A673 (cell line): ENCODE measurements at regions not wholly inside any gene's neighbourhood (a gene's known extent, or its start where the extent isn't known, plus 50 kb on each side); places are given as distances from the start of the nearest gene placed in this dataset.

Experiments used
- BruUV-seq: library from RNA; stranded (reverse); fragments of 400-500 nt; replicated peaks from 2 replicates; lab custom pipeline; 2021; lab: Mats Ljungman, UMichigan
- CTCF ChIA-PET: fragments of 300-600 bp; sonication (Branson Sonifier 250); formaldehyde crosslinking; loops from one replicate; lab custom pipeline; 2022; ENCODE audit warnings: antibody characterized with exemption; lab: Charles Lee
- POLR2A ChIA-PET: fragments of 300-600 bp; sonication (Branson Sonifier 250); formaldehyde crosslinking; loops from one replicate; lab custom pipeline; 2022; ENCODE audit warnings: antibody characterized with exemption; ENCODE audit not compliant: low non-redundant PET; lab: Charles Lee
- DNase-seq: peaks from one replicate; pipeline ENCODE4 v3.0.0-alpha.2; 2015; ENCODE audit warnings: low spot score
- H3K27ac ChIP-seq: fragments of 200-600 bp; sonication (generic); 2 replicates; pipeline ENCODE4 v1.5.1; 2016; ENCODE audit warnings: mixed run types, low read depth, mild to moderate bottlenecking, mixed read lengths, antibody characterized with exemption, low read length; ENCODE audit not compliant: poor library complexity, severe bottlenecking
- H3K27me3 ChIP-seq: fragments of 200-600 bp; sonication (generic); replicated peaks from 2 replicates; pipeline ENCODE4 v1.6.1; 2017; ENCODE audit warnings: mixed run types, low read depth, mild to moderate bottlenecking, mixed read lengths, antibody characterized with exemption, low read length; ENCODE audit not compliant: insufficient read depth, poor library complexity
- H3K36me3 ChIP-seq: fragments of 200-600 bp; sonication (generic); 2 replicates; pipeline ENCODE4 v1.6.1; 2016; ENCODE audit warnings: mixed run types, mild to moderate bottlenecking, mixed read lengths, antibody characterized with exemption, low read length; ENCODE audit not compliant: insufficient read depth, poor library complexity, severe bottlenecking
- H3K4me1 ChIP-seq: fragments of 200-600 bp; sonication (generic); 2 replicates; pipeline ENCODE4 v1.6.1; 2017; ENCODE audit warnings: mixed run types, mild to moderate bottlenecking, mixed read lengths, antibody characterized with exemption, low read length; ENCODE audit not compliant: insufficient read depth, poor library complexity, severe bottlenecking
- H3K4me3 ChIP-seq: fragments of 200-600 bp; sonication (generic); 2 replicates; pipeline ENCODE4 v1.5.1; 2016; ENCODE audit warnings: low read depth, mixed run types, mild to moderate bottlenecking, mixed read lengths, low read length; ENCODE audit not compliant: poor library complexity, severe bottlenecking
- H3K9me3 ChIP-seq: fragments of 200-600 bp; sonication (generic); 2 replicates; pipeline ENCODE4 v1.6.1; 2016; ENCODE audit warnings: mixed run types, low read depth, mild to moderate bottlenecking, mixed read lengths, antibody characterized with exemption, low read length; ENCODE audit not compliant: poor library complexity, severe bottlenecking
- EZH2 ChIP-seq: fragments of 200-600 bp; sonication (generic); IDR thresholded peaks from 2 replicates; pipeline ENCODE4 v1.6.1; 2017; ENCODE audit warnings: borderline replicate concordance, low read depth, mild to moderate bottlenecking, mixed read lengths, antibody characterized with exemption, low read length; ENCODE audit not compliant: poor library complexity, severe bottlenecking
- intact Hi-C: fragments of 100-400 bp; cut with micrococcal nuclease; formaldehyde crosslinking; loops from one replicate; pipeline ENCODE4 v1.10.0; 2022; ENCODE audit not compliant: unreplicated experiment
- TF ChIP-seq, protein P1 (sequence below): fragments of 300-800, 200-600 bp; sonication (generic); conservative IDR thresholded peaks from 2 replicates; pipeline ENCODE4 v1.5.1; 2017; ENCODE audit warnings: low read depth, mild to moderate bottlenecking, antibody characterized with exemption, low read length, moderate library complexity, mixed read lengths

DNA sequence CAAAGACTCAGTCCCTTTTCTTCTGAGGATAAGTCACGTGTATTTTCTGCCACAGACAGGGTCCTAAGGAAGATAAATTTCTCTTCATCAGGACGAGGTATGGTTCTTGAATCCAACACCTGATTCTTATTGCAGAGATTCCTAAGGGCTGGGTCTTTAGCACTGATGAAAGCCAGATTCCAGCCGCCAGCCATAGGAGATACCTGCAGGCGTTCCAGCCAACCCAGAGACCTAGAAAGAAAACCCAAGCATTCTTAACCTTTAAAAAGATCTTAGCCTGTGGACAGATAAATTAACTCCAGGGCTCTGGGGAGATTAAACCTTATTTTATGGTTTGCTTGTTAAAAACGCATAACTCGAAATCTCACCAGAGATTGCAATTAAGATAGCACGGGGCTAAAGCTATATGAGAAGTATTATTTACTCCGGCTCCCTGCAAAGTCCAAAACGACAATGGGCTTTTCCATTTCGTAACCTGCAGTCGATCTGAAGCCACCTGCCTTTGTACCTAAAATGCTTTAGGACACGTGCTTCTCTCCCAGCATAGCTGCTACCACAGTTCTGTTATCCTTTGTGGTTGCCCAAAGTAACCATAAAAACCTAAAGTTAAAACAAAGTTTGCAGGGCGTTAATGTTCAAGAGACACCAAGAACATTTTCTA, 104.5 kb downstream of the NXPE2 start:
- H3K4me3 ChIP-seq = no peak overlapping the region
- TF ChIP-seq, protein P1, sequence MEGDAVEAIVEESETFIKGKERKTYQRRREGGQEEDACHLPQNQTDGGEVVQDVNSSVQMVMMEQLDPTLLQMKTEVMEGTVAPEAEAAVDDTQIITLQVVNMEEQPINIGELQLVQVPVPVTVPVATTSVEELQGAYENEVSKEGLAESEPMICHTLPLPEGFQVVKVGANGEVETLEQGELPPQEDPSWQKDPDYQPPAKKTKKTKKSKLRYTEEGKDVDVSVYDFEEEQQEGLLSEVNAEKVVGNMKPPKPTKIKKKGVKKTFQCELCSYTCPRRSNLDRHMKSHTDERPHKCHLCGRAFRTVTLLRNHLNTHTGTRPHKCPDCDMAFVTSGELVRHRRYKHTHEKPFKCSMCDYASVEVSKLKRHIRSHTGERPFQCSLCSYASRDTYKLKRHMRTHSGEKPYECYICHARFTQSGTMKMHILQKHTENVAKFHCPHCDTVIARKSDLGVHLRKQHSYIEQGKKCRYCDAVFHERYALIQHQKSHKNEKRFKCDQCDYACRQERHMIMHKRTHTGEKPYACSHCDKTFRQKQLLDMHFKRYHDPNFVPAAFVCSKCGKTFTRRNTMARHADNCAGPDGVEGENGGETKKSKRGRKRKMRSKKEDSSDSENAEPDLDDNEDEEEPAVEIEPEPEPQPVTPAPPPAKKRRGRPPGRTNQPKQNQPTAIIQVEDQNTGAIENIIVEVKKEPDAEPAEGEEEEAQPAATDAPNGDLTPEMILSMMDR = no peak
- TF ChIP-seq EZH2 = no peak
- no peaks in the 10 kb centered on the region for H3K36me3 ChIP-seq
- no peaks in the 10 kb centered on the region for H3K9me3 ChIP-seq
- no peak for DNase-seq
- H3K4me1 ChIP-seq = no peaks in the 10 kb centered on the region
- intact Hi-C loops = no loop called here
- no TSS peak for BruUV-seq
- POLR2A ChIA-PET = no interaction called here
- CTCF ChIA-PET = no interaction called here
- H3K27me3 ChIP-seq = no peaks in the 10 kb centered on the region
- no peak overlapping the region for H3K27ac ChIP-seq

DNA sequence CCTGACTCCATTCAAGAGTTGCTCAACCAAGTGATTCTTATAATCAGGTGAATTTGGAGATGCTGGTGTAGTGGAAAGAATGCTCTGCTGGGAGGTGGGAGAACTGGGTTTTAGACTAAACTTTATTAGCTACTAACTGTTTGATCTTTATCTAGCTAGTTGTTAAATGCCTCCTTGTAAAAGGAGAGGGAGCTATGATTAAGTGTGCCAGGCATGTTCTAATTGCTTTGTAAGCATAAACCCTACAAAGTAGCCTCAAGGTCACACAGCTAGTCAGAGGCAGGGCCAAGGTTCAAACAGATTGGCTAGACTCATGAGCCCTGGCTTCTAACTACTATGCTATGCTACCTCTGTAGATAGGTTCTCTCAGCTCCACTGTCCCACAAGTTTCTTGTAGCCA, 105.5 kb downstream of the NXPE2 start:
- BruUV-seq = no TSS peak
- no peaks in the 10 kb centered on the region for H3K9me3 ChIP-seq
- intact Hi-C loops = no loop called here
- H3K4me3 ChIP-seq = no peak overlapping the region
- TF ChIP-seq, protein P1 = no peak
- no peak for TF ChIP-seq EZH2
- H3K4me1 ChIP-seq = no peaks in the 10 kb centered on the region
- DNase-seq = no peak
- ChIA-PET POLR2A (no interaction called here), CTCF (no interaction called here)
- no peaks in the 10 kb centered on the region for H3K36me3 ChIP-seq
- H3K27me3 ChIP-seq = no peaks in the 10 kb centered on the region
- no peak overlapping the region for H3K27ac ChIP-seq

DNA sequence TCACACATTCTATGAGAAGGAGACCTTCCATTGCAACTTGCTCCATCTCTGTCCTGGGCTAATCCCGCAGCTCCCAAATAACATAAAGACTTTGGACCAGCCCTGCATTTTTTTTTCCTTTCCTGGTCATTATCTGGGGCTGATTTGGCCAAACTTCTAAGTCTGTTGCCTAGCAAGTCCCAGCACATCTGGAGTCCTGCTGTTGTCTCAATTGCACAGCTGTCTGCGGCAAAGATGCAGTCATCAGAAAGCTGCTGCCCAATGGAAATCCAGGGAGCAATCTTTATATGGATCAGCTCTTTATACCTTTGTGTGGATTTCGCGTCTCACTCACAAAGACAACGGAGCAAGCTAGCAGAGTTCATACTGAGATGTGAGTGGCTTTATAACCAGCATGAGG, 105.9 kb downstream of the NXPE2 start:
- no peak overlapping the region for H3K4me3 ChIP-seq
- no peaks in the 10 kb centered on the region for H3K36me3 ChIP-seq
- no peaks in the 10 kb centered on the region for H3K4me1 ChIP-seq
- no TSS peak for BruUV-seq
- intact Hi-C loops = no loop called here
- no peak for TF ChIP-seq EZH2
- TF ChIP-seq, protein P1 = no peak
- no peak for DNase-seq
- no peaks in the 10 kb centered on the region for H3K27me3 ChIP-seq
- no peak overlapping the region for H3K27ac ChIP-seq
- POLR2A ChIA-PET = no interaction called here
- H3K9me3 ChIP-seq = no peaks in the 10 kb centered on the region
- CTCF ChIA-PET = no interaction called here
